ENCODE measurements at regions not wholly inside any gene's neighbourhood (a gene's known extent, or its start where the extent isn't known, plus 50 kb on each side); places are given as distances from the start of the nearest gene placed in this dataset.
"Not testable (repeated sequence)": the region's sequence is repeated elsewhere in the genome, so short reads cannot be mapped to it uniquely, and the experiment has no call there.

GRCh38 chr7:153696242-153696641 lies 356.0 kb upstream of the DPP6 start:
- no peak for ATAC-seq

- ATAC-seq: no peak
Measured at GRCh38 chr7:153698046-153698445, 354.2 kb upstream of the DPP6 start.

GRCh38 chr7:153701678-153702077 lies 350.5 kb upstream of the DPP6 start:
- ATAC-seq: no peak

- not testable (repeated sequence) for ATAC-seq
Measured at GRCh38 chr7:153723892-153724291, 328.3 kb upstream of the DPP6 start.

- not testable (repeated sequence) for ATAC-seq
Measured at GRCh38 chr7:153731504-153731903, 320.7 kb upstream of the DPP6 start.

- not testable (repeated sequence) for ATAC-seq
Measured at GRCh38 chr7:153743434-153743833, 308.8 kb upstream of the DPP6 start.

GRCh38 chr7:153747969-153748368 lies 304.2 kb upstream of the DPP6 start:
- not testable (repeated sequence) for ATAC-seq

- not testable (repeated sequence) for ATAC-seq
Measured at GRCh38 chr7:153748885-153749284, 303.3 kb upstream of the DPP6 start.

- ATAC-seq: not testable (repeated sequence)
Measured at GRCh38 chr7:153765869-153766268, 286.3 kb upstream of the DPP6 start.

- ATAC-seq: not testable (repeated sequence)
Measured at GRCh38 chr7:153766926-153767325, 285.3 kb upstream of the DPP6 start.

- ATAC-seq: no peak
Measured at GRCh38 chr7:153772966-153773365, 279.2 kb upstream of the DPP6 start.

- ATAC-seq: not testable (repeated sequence)
Measured at GRCh38 chr7:153776940-153777339, 275.3 kb upstream of the DPP6 start.

- ATAC-seq: peak; percentile 64
Measured at GRCh38 chr7:153797363-153797762, 254.8 kb upstream of the DPP6 start.

GRCh38 chr7:153808117-153808516 lies 244.1 kb upstream of the DPP6 start:
- ATAC-seq: no peak

GRCh38 chr7:153829525-153829924 lies 222.7 kb upstream of the DPP6 start:
- ATAC-seq: no peak

GRCh38 chr7:153832160-153832559 lies 220.0 kb upstream of the DPP6 start:
- no peak for ATAC-seq

GRCh38 chr7:153835103-153835502 lies 217.1 kb upstream of the DPP6 start:
- ATAC-seq: no peak

GRCh38 chr7:153835712-153836265 lies 216.4 kb upstream of the DPP6 start:
- no peak for ATAC-seq

- no peak for ATAC-seq
Measured at GRCh38 chr7:153838591-153838990, 213.6 kb upstream of the DPP6 start.

GRCh38 chr7:153840861-153841260 lies 211.3 kb upstream of the DPP6 start:
- no peak for ATAC-seq

- ATAC-seq: no peak
Measured at GRCh38 chr7:153847828-153848227, 204.4 kb upstream of the DPP6 start.

GRCh38 chr7:153852261-153852660 lies 199.9 kb upstream of the DPP6 start:
- no peak for ATAC-seq

GRCh38 chr7:153858355-153858754 lies 193.8 kb upstream of the DPP6 start:
- no peak for ATAC-seq

- ATAC-seq: no peak
Measured at GRCh38 chr7:153859239-153859638, 193.0 kb upstream of the DPP6 start.

Data from esophagus mucosa (tissue), 1 donor.